ENCODE measurements at regions not wholly inside any gene's neighbourhood (a gene's known extent, or its start where the extent isn't known, plus 50 kb on each side); places are given as distances from the start of the nearest gene placed in this dataset.

DNA sequence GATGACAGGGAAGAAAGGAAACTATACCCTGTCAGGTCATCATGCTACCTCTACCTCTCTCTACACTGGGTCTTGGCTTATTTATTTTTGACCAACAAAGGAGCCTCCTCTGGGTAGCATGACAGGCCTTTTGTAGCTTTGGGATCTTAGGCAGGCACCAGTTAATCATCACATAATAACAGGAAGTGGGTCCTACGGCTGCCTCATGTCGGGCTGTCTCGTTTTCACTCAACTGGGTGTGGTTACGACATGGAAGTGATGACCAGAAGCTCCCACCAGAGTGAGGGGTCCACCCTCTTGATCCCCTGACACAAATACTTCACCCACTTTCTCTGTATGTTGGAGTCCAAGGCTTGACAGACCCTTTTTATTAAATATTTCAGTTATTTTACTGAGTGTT, 105.3 kb downstream of the CD47 start:
- peak; percentile 15 for DNase-seq (ENCODE audit: low spot score)
- no peak for TF ChIP-seq CTCF (IDR thresholded peaks at IDR 0.05; ENCODE audit: extremely low read depth, missing control alignments)

- DNase-seq (ENCODE audit: low spot score) = no peak
- TF ChIP-seq CTCF (IDR thresholded peaks at IDR 0.05; ENCODE audit: extremely low read depth, missing control alignments) = no peak
These were observed 107.6 kb downstream of the CD47 start for GRCh38 chr3:107983247-107983646.

DNA sequence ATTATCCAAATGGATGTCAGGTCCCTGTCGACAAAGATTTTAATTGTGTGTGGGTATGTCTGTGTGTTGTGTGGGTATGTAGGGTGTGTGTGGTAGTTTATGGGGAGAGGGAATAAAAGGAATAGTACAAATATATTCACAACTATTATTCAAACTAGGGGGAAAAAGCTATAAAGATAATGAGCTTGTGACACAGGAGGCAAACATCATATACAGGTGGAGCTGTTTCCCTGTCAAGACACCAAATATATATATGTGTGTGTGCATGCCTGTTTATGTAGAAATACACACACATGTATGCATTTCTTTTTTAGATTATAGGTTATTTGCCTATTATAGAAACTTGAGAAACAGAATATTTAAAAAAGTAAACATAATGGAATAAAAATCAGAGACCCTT, 108.7 kb downstream of the CD47 start:
- TF ChIP-seq CTCF (IDR thresholded peaks at IDR 0.05; ENCODE audit: extremely low read depth, missing control alignments) = no peak
- no peak for DNase-seq (ENCODE audit: low spot score)

- TF ChIP-seq CTCF (IDR thresholded peaks at IDR 0.05; ENCODE audit: extremely low read depth, missing control alignments) = no peak
- DNase-seq (ENCODE audit: low spot score) = no peak
These were observed 109.2 kb downstream of the CD47 start for GRCh38 chr3:107981471-107982111.

- no peak for TF ChIP-seq CTCF (IDR thresholded peaks at IDR 0.05; ENCODE audit: extremely low read depth, missing control alignments)
- DNase-seq (ENCODE audit: low spot score) = no peak
These were observed 111.3 kb downstream of the CD47 start for GRCh38 chr3:107979538-107979937.

DNA sequence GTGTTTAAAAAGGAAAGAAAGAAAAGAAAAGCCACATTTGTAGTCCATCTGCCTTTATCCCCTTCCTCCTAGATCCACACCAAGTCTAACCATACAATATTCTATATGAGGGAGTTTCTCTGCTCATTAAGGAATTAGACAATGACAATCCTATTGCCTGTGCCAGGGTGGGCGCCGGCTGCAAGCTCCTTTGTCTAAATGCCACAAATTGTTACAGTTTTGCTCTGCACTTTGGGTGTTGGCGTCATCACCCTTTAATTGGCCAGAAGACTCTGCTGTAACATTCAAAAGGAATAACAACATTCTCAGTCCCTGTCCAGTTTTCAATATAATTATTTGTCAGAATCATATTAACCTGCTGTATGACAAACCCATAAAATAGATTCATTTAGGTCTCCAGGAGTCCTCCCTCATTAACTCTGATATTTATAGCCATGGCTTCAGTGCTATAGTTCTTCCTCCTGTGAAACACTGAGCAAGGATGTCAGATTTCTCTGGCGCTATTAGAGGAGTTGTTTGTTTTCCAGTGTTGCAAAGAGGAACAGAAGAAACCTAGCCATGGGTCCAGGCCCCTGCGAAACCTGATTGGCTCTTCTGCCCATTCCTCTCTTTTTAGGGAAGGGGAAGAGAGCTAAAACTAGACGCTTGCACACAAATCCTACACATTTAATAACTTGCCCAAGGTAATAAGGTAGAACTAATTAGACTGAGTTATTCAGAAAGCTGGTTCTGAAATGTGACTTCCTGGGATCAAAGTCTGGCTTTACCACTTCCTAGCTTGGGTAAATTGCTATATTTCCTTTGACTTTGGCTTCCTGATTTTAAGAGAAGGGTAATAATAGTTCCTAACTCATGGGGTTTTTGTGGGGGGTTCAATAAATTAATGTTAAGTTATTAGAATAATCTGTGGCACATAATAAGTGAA, 112.4 kb downstream of the CD47 start:
- no peak for DNase-seq (ENCODE audit: low spot score)
- no peak for TF ChIP-seq CTCF (IDR thresholded peaks at IDR 0.05; ENCODE audit: extremely low read depth, missing control alignments)
